Endothelial cell (in vitro differentiated cells): ENCODE measurements at regions not wholly inside any gene's neighbourhood (a gene's known extent, or its start where the extent isn't known, plus 50 kb on each side); places are given as distances from the start of the nearest gene placed in this dataset.

Source experiments
- DNase-seq: peaks from one replicate; pipeline ENCODE4 v3.0.0; 2021; ENCODE audit warnings: low spot score
- H3K27ac Mint-ChIP-seq: one replicate; pipeline ENCODE4 v1.8.0; 2021; ENCODE audit warnings: mixed read lengths, inconsistent platforms; ENCODE audit not compliant: unreplicated experiment
- H3K27me3 Mint-ChIP-seq: one replicate; pipeline ENCODE4 v1.8.0; 2021; ENCODE audit warnings: mild to moderate bottlenecking, moderate library complexity, mixed read lengths, inconsistent platforms; ENCODE audit not compliant: unreplicated experiment
- H3K36me3 Mint-ChIP-seq: one replicate; pipeline ENCODE4 v1.8.0; 2021; ENCODE audit warnings: mild to moderate bottlenecking, low read depth, mixed read lengths, inconsistent platforms; ENCODE audit not compliant: unreplicated experiment
- H3K4me1 Mint-ChIP-seq: one replicate; pipeline ENCODE4 v1.8.0; 2021; ENCODE audit warnings: mild to moderate bottlenecking, mixed read lengths, inconsistent platforms; ENCODE audit not compliant: unreplicated experiment
- H3K4me3 Mint-ChIP-seq: one replicate; pipeline ENCODE4 v1.8.0; 2021; ENCODE audit warnings: mild to moderate bottlenecking, mixed read lengths, inconsistent platforms; ENCODE audit not compliant: unreplicated experiment
- H3K9me3 Mint-ChIP-seq: one replicate; pipeline ENCODE4 v1.8.0; 2021; ENCODE audit warnings: mixed read lengths, inconsistent platforms; ENCODE audit not compliant: unreplicated experiment
- CTCF ChIP-seq: fragments of 200-600 bp; sonication (generic); IDR thresholded peaks from one replicate; pipeline ENCODE4 v1.5.0; 2021; ENCODE audit warnings: antibody characterized with exemption; ENCODE audit not compliant: unreplicated experiment

- Mint-ChIP-seq H3K27ac (no peak overlapping the region), H3K36me3 (no peaks in the 10 kb centered on the region), H3K27me3 (no peaks in the 10 kb centered on the region), H3K4me1 (no peaks in the 10 kb centered on the region), H3K4me3 (no peak overlapping the region), H3K9me3 (no peaks in the 10 kb centered on the region)
- no peak for DNase-seq
- no peak for TF ChIP-seq CTCF
Measured at GRCh38 chr2:220228310-220229006, 601.0 kb downstream of the SLC4A3 start.

- H3K4me3 Mint-ChIP-seq: no peak overlapping the region
- no peak for DNase-seq
- no peak overlapping the region for H3K27ac Mint-ChIP-seq
- H3K9me3 Mint-ChIP-seq: no peaks in the 10 kb centered on the region
- no peaks in the 10 kb centered on the region for H3K27me3 Mint-ChIP-seq
- no peaks in the 10 kb centered on the region for H3K36me3 Mint-ChIP-seq
- no peaks in the 10 kb centered on the region for H3K4me1 Mint-ChIP-seq
- TF ChIP-seq CTCF: no peak
Measured at GRCh38 chr2:220240641-220241040, 613.2 kb downstream of the SLC4A3 start.

GRCh38 chr2:220241423-220241822 is 614.0 kb downstream of the SLC4A3 start:
- no peaks in the 10 kb centered on the region for H3K27me3 Mint-ChIP-seq
- H3K27ac Mint-ChIP-seq: no peak overlapping the region
- H3K4me1 Mint-ChIP-seq: no peaks in the 10 kb centered on the region
- H3K4me3 Mint-ChIP-seq: no peak overlapping the region
- no peaks in the 10 kb centered on the region for H3K36me3 Mint-ChIP-seq
- TF ChIP-seq CTCF: no peak
- DNase-seq: no peak
- H3K9me3 Mint-ChIP-seq: no peaks in the 10 kb centered on the region

- H3K36me3 Mint-ChIP-seq: no peaks in the 10 kb centered on the region
- no peak for DNase-seq
- no peaks in the 10 kb centered on the region for H3K27me3 Mint-ChIP-seq
- H3K9me3 Mint-ChIP-seq: no peaks in the 10 kb centered on the region
- no peak overlapping the region for H3K27ac Mint-ChIP-seq
- no peak overlapping the region for H3K4me3 Mint-ChIP-seq
- no peak for TF ChIP-seq CTCF
- no peaks in the 10 kb centered on the region for H3K4me1 Mint-ChIP-seq
Measured at GRCh38 chr2:220243571-220243970, 616.1 kb downstream of the SLC4A3 start.

- no peak for TF ChIP-seq CTCF
- H3K4me1 Mint-ChIP-seq: no peaks in the 10 kb centered on the region
Measured at GRCh38 chr2:220246386-220246785, 619.0 kb downstream of the SLC4A3 start.

More at GRCh38 chr2:220246386-220246785, 619.0 kb downstream of the SLC4A3 start:
- no peaks in the 10 kb centered on the region for H3K9me3 Mint-ChIP-seq
- H3K27me3 Mint-ChIP-seq: no peaks in the 10 kb centered on the region
- DNase-seq: no peak
- H3K36me3 Mint-ChIP-seq: no peaks in the 10 kb centered on the region
- no peak overlapping the region for H3K27ac Mint-ChIP-seq
- H3K4me3 Mint-ChIP-seq: no peak overlapping the region
